Fibroblast of villous mesenchyme (primary cell): ENCODE measurements at regions not wholly inside any gene's neighbourhood (a gene's known extent, or its start where the extent isn't known, plus 50 kb on each side); places are given as distances from the start of the nearest gene placed in this dataset.
A peak's percentile ranks its signal among the peaks of the same experiment; 100 is the strongest.

Experiments
- DNase-seq: peaks from one replicate; pipeline ENCODE4 v3.0.0-alpha.2; 2010; ENCODE audit warnings: low read depth
- H3K4me3 ChIP-seq: 2 replicates; pipeline ENCODE4 v1.5.1; 2011; ENCODE audit warnings: low read depth, mild to moderate bottlenecking, low read length
- CTCF ChIP-seq: IDR thresholded peaks from 2 replicates; pipeline ENCODE4 v1.5.1; 2012; ENCODE audit warnings: low read depth, mild to moderate bottlenecking, low read length; ENCODE audit not compliant: insufficient read depth

- no peak overlapping the region for H3K4me3 ChIP-seq
- no peak for TF ChIP-seq CTCF
- DNase-seq: no peak
Observed at GRCh38 chr11:26186389-26186788, 145.5 kb upstream of the ANO3 start.

DNA sequence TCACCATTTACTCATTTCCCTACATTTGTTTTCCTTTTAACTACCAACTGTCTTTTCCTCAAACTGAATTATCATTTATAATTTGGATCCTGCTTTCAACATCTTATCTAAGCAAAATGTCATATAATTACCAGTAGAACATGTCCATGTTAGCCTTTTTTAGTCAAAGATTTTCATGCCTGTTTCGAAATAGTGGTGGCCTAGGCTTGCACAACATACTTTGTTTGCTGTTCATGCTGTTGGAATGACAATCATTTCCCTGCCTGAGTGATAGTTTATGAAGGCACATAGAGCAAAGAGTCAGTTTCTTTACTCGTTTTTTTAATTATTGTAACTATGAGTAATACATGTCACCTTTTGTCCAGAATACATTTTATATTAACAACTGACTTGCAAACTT is 144.3 kb upstream of the ANO3 start:
- no peak overlapping the region for H3K4me3 ChIP-seq
- no peak for TF ChIP-seq CTCF
- DNase-seq: peak; percentile 79

GRCh38 chr11:26188554-26188953 is 143.4 kb upstream of the ANO3 start:
- no peak for TF ChIP-seq CTCF
- peak; percentile 11 for DNase-seq
- no peak overlapping the region for H3K4me3 ChIP-seq

- no peak overlapping the region for H3K4me3 ChIP-seq
- no peak for DNase-seq
- TF ChIP-seq CTCF: no peak
Observed at GRCh38 chr11:26191193-26191592, 140.7 kb upstream of the ANO3 start.

DNA sequence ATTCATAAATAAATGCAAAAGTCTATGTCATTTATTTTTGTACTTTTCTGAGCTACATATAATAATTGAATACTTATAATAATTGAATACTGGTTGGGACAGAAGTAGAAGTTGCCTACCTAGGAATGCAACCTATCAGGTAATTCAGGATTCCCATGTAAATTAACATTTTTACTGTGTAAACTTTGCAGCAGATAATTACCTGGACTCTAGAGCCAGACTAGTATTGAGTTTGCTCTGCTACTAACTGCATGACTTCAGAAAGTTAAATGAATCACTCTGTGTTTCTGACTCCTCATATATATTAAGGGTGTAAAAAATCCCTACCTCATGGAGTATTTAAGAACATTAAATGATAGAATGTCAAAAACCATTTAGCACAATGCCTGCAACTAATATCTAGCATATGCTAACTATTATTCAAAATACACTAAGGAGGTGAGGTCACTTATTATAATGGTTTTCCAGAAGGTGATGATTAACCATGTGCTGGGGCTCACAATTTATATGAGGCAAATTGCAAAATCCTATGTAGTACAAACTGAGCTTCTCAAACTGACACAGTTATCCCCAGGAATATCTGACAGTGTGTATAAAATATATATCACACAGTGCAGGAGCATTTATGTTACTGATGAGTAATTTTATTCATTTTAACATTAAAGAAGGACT is 138.1 kb upstream of the ANO3 start:
- H3K4me3 ChIP-seq: no peak overlapping the region
- no peak for TF ChIP-seq CTCF

DNA sequence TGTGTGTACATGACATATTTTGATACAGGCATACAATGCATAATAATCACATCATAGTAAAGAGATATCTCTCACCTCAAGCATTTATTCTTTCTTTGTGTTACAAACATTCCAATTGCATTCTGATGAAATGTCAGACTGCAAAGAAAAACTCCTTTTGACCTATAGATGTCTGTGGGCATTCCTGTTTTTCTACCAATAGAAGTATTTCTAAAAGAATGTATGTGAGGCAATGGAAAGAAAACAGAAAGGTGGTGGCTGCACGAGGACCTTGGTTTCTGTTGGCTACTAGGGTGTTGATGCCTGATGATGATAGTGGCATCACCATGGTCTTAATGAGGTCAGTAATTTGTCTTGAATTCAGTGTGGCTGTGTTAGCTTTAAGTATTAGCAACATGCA is 137.0 kb upstream of the ANO3 start:
- no peak for TF ChIP-seq CTCF
- DNase-seq: no peak
- H3K4me3 ChIP-seq: no peak overlapping the region

More for the DNA sequence above, 138.1 kb upstream of the ANO3 start:
- DNase-seq: no peak

- DNase-seq: no peak
- no peak overlapping the region for H3K4me3 ChIP-seq
- TF ChIP-seq CTCF: no peak
Observed at GRCh38 chr11:26198532-26199096, 133.3 kb upstream of the ANO3 start.
